Smooth muscle cell (in vitro differentiated cells): ENCODE measurements at regions not wholly inside any gene's neighbourhood (a gene's known extent, or its start where the extent isn't known, plus 50 kb on each side); places are given as distances from the start of the nearest gene placed in this dataset.

ENCODE experiments used
- DNase-seq: peaks from one replicate; lab custom pipeline; 2025; ENCODE audit not compliant: unreplicated experiment; lab: John Stamatoyannopoulos, UW
- H2AFZ ChIP-seq: fragments of 200-600 bp; sonication (generic); 2 replicates; pipeline ENCODE4 v1.6.0; 2016; ENCODE audit warnings: antibody characterized with exemption, low read depth, mild to moderate bottlenecking
- H3F3A ChIP-seq: fragments of 200-600 bp; sonication (generic); 2 replicates; pipeline ENCODE4 v1.6.0; 2017; ENCODE audit warnings: antibody characterized with exemption, low read depth
- H3K27ac ChIP-seq: fragments of 200-600 bp; sonication (generic); 2 replicates; pipeline ENCODE4 v1.5.1; 2016; ENCODE audit warnings: low read depth, mild to moderate bottlenecking
- H3K27me3 ChIP-seq: fragments of 200-600 bp; sonication (generic); 2 replicates; pipeline ENCODE4 v1.6.1; 2016; ENCODE audit warnings: low read depth, mild to moderate bottlenecking
- H3K36me3 ChIP-seq: fragments of 200-600 bp; sonication (generic); 2 replicates; pipeline ENCODE4 v1.5.1; 2016; ENCODE audit warnings: low read depth
- H3K4me1 ChIP-seq: fragments of 200-600 bp; sonication (generic); 2 replicates; pipeline ENCODE4 v1.5.1; 2016; ENCODE audit warnings: low read depth
- H3K4me2 ChIP-seq: fragments of 200-600 bp; sonication (generic); 2 replicates; pipeline ENCODE4 v1.6.0; 2016; ENCODE audit warnings: mild to moderate bottlenecking
- H3K4me3 ChIP-seq: fragments of 200-600 bp; sonication (generic); 2 replicates; pipeline ENCODE4 v1.5.1; 2016; ENCODE audit warnings: mild to moderate bottlenecking
- H3K79me2 ChIP-seq: fragments of 200-600 bp; sonication (generic); 2 replicates; pipeline ENCODE4 v1.6.0; 2016; ENCODE audit warnings: low read depth, mild to moderate bottlenecking
- H3K9ac ChIP-seq: fragments of 200-600 bp; sonication (generic); 2 replicates; pipeline ENCODE4 v1.6.0; 2016; ENCODE audit warnings: low read depth
- H3K9me3 ChIP-seq: fragments of 200-600 bp; sonication (generic); replicated peaks from 2 replicates; pipeline ENCODE4 v1.5.1; 2016; ENCODE audit warnings: low read depth
- H4K20me1 ChIP-seq: fragments of 200-600 bp; sonication (generic); 2 replicates; pipeline ENCODE4 v1.6.0; 2016; ENCODE audit warnings: low read depth
- CTCF ChIP-seq: fragments of 200-600 bp; sonication (generic); IDR thresholded peaks from 2 replicates; pipeline ENCODE4 v1.5.1; 2017; ENCODE audit warnings: borderline replicate concordance, mild to moderate bottlenecking, antibody characterized with exemption; ENCODE audit not compliant: insufficient read depth, poor library complexity, severe bottlenecking
- WGBS: methylation state at CpG from one replicate; pipeline ENCODE4 v1.1.7; 2016; ENCODE audit warnings: low lambda C conversion rate; 5-methylcytosine and 5-hydroxymethylcytosine counted together

GRCh38 chr1:184215274-184215925 is 163.9 kb downstream of the TSEN15 start:
- Histone ChIP-seq H3K36me3 (no peaks in the 10 kb centered on the region), H4K20me1 (no peaks in the 10 kb centered on the region), H3K4me2 (no peak overlapping the region), H3K4me3 (no peak overlapping the region), H3K79me2 (no peaks in the 10 kb centered on the region), H3F3A (no peaks in the 10 kb centered on the region), H3K9me3 (no peaks in the 10 kb centered on the region), H3K9ac (no peak overlapping the region), H3K27me3 (no peaks in the 10 kb centered on the region), H2AFZ (no peak overlapping the region), H3K27ac (no peak overlapping the region), H3K4me1 (no peaks in the 10 kb centered on the region)
- TF ChIP-seq CTCF, result no peak
- no peak for DNase-seq
- 77% methylated on average over 6 of the region's 6 CpGs for WGBS

GRCh38 chr1:184218458-184219075 is 167.0 kb downstream of the TSEN15 start:
- no peaks in the 10 kb centered on the region for H3K9me3 ChIP-seq
- no peak overlapping the region for H3K27ac ChIP-seq
- no peak overlapping the region for H3K4me3 ChIP-seq
- no peak for DNase-seq
- no peak overlapping the region for H3K4me2 ChIP-seq
- no peaks in the 10 kb centered on the region for H3K36me3 ChIP-seq
- 75% methylated on average over 5 of the region's 5 CpGs for WGBS
- TF ChIP-seq CTCF, result no peak
- H3F3A ChIP-seq, result no peaks in the 10 kb centered on the region
- H3K9ac ChIP-seq, result no peak overlapping the region
- H2AFZ ChIP-seq, result no peak overlapping the region
- H4K20me1 ChIP-seq, result no peaks in the 10 kb centered on the region
- H3K27me3 ChIP-seq, result no peaks in the 10 kb centered on the region
- no peaks in the 10 kb centered on the region for H3K79me2 ChIP-seq
- no peaks in the 10 kb centered on the region for H3K4me1 ChIP-seq

GRCh38 chr1:184219414-184219813 is 167.4 kb upstream of the C1orf21 start:
- Histone ChIP-seq H3K4me2 (no peak overlapping the region), H3F3A (no peaks in the 10 kb centered on the region), H3K9me3 (no peaks in the 10 kb centered on the region), H3K9ac (no peak overlapping the region), H3K36me3 (no peaks in the 10 kb centered on the region), H3K27ac (no peak overlapping the region), H3K79me2 (no peaks in the 10 kb centered on the region), H3K27me3 (no peaks in the 10 kb centered on the region), H3K4me1 (no peaks in the 10 kb centered on the region), H4K20me1 (no peaks in the 10 kb centered on the region), H3K4me3 (no peak overlapping the region), H2AFZ (no peak overlapping the region)
- DNase-seq, result no peak
- no peak for TF ChIP-seq CTCF
- 65% methylated on average over 3 of the region's 3 CpGs for WGBS

- Histone ChIP-seq H3K79me2 (no peaks in the 10 kb centered on the region), H4K20me1 (no peaks in the 10 kb centered on the region), H3K36me3 (no peaks in the 10 kb centered on the region), H3K27me3 (no peaks in the 10 kb centered on the region), H3K9ac (no peak overlapping the region), H2AFZ (no peak overlapping the region), H3K9me3 (no peaks in the 10 kb centered on the region), H3K4me1 (no peaks in the 10 kb centered on the region), H3F3A (no peaks in the 10 kb centered on the region), H3K4me3 (no peak overlapping the region), H3K4me2 (no peak overlapping the region), H3K27ac (no peak overlapping the region)
- TF ChIP-seq CTCF, result no peak
- no peak for DNase-seq
- 96% methylated on average over 8 of the region's 8 CpGs for WGBS
Observed at GRCh38 chr1:184219883-184220282, 166.9 kb upstream of the C1orf21 start.
